RWPE1 (cell line): ENCODE measurements at regions not wholly inside any gene's neighbourhood (a gene's known extent, or its start where the extent isn't known, plus 50 kb on each side); places are given as distances from the start of the nearest gene placed in this dataset.

ENCODE experiments used
- CTCF ChIA-PET: fragments of 350-600 bp; sonication (Branson Sonifier 250); formaldehyde crosslinking; extraction: SDS; loops from one replicate; lab custom pipeline; 2021; lab: Yijun Ruan, JAX
- POLR2A ChIA-PET: fragments of 400-600 bp; formaldehyde crosslinking; extraction: SDS; loops from one replicate; lab custom pipeline; 2020; ENCODE audit warnings: antibody characterized with exemption; ENCODE audit not compliant: low non-redundant PET; lab: Yijun Ruan, JAX
- DNase-seq: peaks from one replicate; pipeline ENCODE4 v3.0.0; 2012; ENCODE audit warnings: low spot score
- H3K27ac ChIP-seq: fragments of 450-650 bp; 2 replicates; pipeline ENCODE4 v1.5.1; 2017
- CTCF ChIP-seq: fragments of 450-650 bp; conservative IDR thresholded peaks from 2 replicates; pipeline ENCODE4 v1.5.1; 2017; ENCODE audit warnings: low read depth, mild to moderate bottlenecking

- no peak for TF ChIP-seq CTCF
- CTCF ChIA-PET, result interaction anchor here (0.7 kb wide), 1 partner anchor 122 kb away, joined by 3 read pairs; no protein-coding TSS in a partner anchor
- no peak overlapping the region for H3K27ac ChIP-seq
- POLR2A ChIA-PET, result no interaction called here
- no peak for DNase-seq
Measured at GRCh38 chr15:69725275-69725674, 272.7 kb downstream of the RPLP1 start.

- POLR2A ChIA-PET, result no interaction called here
Measured at GRCh38 chr15:69725957-69726356, 273.3 kb downstream of the RPLP1 start.

GRCh38 chr15:69727121-69727924, 274.7 kb downstream of the RPLP1 start:
- H3K27ac ChIP-seq, result no peak overlapping the region

More at GRCh38 chr15:69725957-69726356, 273.3 kb downstream of the RPLP1 start:
- no peak for DNase-seq
- CTCF ChIA-PET, result interaction anchor here (0.6 kb wide), 1 partner anchor 133 kb away, joined by 3 read pairs; no protein-coding TSS in a partner anchor
- H3K27ac ChIP-seq, result no peak overlapping the region
- no peak for TF ChIP-seq CTCF

GRCh38 chr15:69729167-69729748, 276.6 kb downstream of the RPLP1 start:
- POLR2A ChIA-PET, result no interaction called here
- CTCF ChIA-PET, result interaction anchor here (0.5 to 0.7 kb wide), 4 partner anchors 12 to 1457 kb away, joined by 3 to 5 read pairs (median 4); no protein-coding TSS in a partner anchor
- peak; percentile 74 for TF ChIP-seq CTCF
- peak; percentile 32 for DNase-seq
- H3K27ac ChIP-seq, result no peak overlapping the region

More at GRCh38 chr15:69727121-69727924, 274.7 kb downstream of the RPLP1 start:
- no peak for TF ChIP-seq CTCF
- no peak for DNase-seq
- ChIA-PET POLR2A (no interaction called here), CTCF (no interaction called here)

GRCh38 chr15:69730281-69731080, 277.9 kb downstream of the RPLP1 start:
- CTCF ChIA-PET, result no interaction called here
- no peak for TF ChIP-seq CTCF
- no peak for DNase-seq
- POLR2A ChIA-PET, result no interaction called here
- no peak overlapping the region for H3K27ac ChIP-seq

GRCh38 chr15:69731081-69731330, 278.4 kb downstream of the RPLP1 start:
- CTCF ChIA-PET, result no interaction called here

More at GRCh38 chr15:69731081-69731330, 278.4 kb downstream of the RPLP1 start:
- DNase-seq, result no peak
- POLR2A ChIA-PET, result no interaction called here
- no peak for TF ChIP-seq CTCF
- H3K27ac ChIP-seq, result no peak overlapping the region
